Endothelial cell (in vitro differentiated cells): ENCODE measurements at regions not wholly inside any gene's neighbourhood (a gene's known extent, or its start where the extent isn't known, plus 50 kb on each side); places are given as distances from the start of the nearest gene placed in this dataset.

Experiments
- DNase-seq: peaks from one replicate; pipeline ENCODE4 v3.0.0; 2021; ENCODE audit warnings: low spot score
- H3K27ac Mint-ChIP-seq: one replicate; pipeline ENCODE4 v1.8.0; 2021; ENCODE audit warnings: mixed read lengths, inconsistent platforms; ENCODE audit not compliant: unreplicated experiment
- H3K27me3 Mint-ChIP-seq: one replicate; pipeline ENCODE4 v1.8.0; 2021; ENCODE audit warnings: mild to moderate bottlenecking, moderate library complexity, mixed read lengths, inconsistent platforms; ENCODE audit not compliant: unreplicated experiment
- H3K36me3 Mint-ChIP-seq: one replicate; pipeline ENCODE4 v1.8.0; 2021; ENCODE audit warnings: mild to moderate bottlenecking, low read depth, mixed read lengths, inconsistent platforms; ENCODE audit not compliant: unreplicated experiment
- H3K4me1 Mint-ChIP-seq: one replicate; pipeline ENCODE4 v1.8.0; 2021; ENCODE audit warnings: mild to moderate bottlenecking, mixed read lengths, inconsistent platforms; ENCODE audit not compliant: unreplicated experiment
- H3K4me3 Mint-ChIP-seq: one replicate; pipeline ENCODE4 v1.8.0; 2021; ENCODE audit warnings: mild to moderate bottlenecking, mixed read lengths, inconsistent platforms; ENCODE audit not compliant: unreplicated experiment
- H3K9me3 Mint-ChIP-seq: one replicate; pipeline ENCODE4 v1.8.0; 2021; ENCODE audit warnings: mixed read lengths, inconsistent platforms; ENCODE audit not compliant: unreplicated experiment
- TF ChIP-seq, protein P1 (sequence below): fragments of 200-600 bp; sonication (generic); IDR thresholded peaks from one replicate; pipeline ENCODE4 v1.5.0; 2021; ENCODE audit warnings: antibody characterized with exemption; ENCODE audit not compliant: unreplicated experiment

DNA sequence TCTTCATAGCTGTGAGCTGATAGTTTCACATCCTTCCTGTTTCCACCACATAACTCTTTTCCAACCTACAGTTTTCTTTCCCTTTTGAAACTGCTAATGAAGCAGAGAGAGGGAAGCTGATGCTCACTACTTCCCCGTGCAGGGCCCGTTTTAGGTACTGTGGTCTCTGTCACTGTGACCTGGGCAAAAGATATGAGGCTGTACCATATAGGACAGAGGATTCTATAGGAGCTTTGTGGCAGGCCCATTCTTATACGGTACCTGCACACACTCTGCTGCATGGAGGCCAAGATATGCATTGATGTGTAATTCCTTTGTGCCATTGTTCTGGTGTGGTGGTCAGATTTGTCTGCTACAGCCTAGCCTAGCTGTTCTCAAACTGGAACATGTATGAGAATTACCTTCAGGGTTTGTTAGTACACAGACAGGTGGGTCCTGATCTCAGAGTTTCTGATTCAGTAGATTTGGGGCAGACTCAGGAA, 577.3 kb downstream of the LMO7 start:
- no peaks in the 10 kb centered on the region for H3K36me3 Mint-ChIP-seq
- peaks cover 10% of the 10 kb centered on the region for H3K4me1 Mint-ChIP-seq
- no peak for DNase-seq
- TF ChIP-seq, protein P1, sequence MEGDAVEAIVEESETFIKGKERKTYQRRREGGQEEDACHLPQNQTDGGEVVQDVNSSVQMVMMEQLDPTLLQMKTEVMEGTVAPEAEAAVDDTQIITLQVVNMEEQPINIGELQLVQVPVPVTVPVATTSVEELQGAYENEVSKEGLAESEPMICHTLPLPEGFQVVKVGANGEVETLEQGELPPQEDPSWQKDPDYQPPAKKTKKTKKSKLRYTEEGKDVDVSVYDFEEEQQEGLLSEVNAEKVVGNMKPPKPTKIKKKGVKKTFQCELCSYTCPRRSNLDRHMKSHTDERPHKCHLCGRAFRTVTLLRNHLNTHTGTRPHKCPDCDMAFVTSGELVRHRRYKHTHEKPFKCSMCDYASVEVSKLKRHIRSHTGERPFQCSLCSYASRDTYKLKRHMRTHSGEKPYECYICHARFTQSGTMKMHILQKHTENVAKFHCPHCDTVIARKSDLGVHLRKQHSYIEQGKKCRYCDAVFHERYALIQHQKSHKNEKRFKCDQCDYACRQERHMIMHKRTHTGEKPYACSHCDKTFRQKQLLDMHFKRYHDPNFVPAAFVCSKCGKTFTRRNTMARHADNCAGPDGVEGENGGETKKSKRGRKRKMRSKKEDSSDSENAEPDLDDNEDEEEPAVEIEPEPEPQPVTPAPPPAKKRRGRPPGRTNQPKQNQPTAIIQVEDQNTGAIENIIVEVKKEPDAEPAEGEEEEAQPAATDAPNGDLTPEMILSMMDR: no peak
- no peaks in the 10 kb centered on the region for H3K27me3 Mint-ChIP-seq
- H3K27ac Mint-ChIP-seq: no peak overlapping the region
- no peaks in the 10 kb centered on the region for H3K9me3 Mint-ChIP-seq
- no peak overlapping the region for H3K4me3 Mint-ChIP-seq

DNA sequence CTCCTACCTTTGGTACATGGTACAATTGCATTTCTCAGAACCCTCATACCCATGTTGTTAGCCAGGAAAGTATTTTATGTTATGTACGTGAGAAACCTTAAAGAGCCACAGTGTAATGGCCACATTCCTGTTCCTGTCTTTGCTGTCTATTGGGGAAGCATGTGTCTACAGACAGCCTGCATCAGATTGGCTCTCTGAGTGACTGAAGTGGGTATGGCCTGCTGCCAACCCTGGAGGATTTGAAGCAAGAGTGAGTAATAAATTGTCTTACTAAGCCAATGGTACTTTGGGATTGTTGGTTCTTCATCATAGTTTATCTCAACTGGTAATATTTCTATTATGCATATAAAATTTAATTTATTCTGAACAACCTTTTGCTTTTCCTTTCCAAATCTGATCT, 574.1 kb downstream of the LMO7 start:
- TF ChIP-seq, protein P1: no peak
- H3K27me3 Mint-ChIP-seq: no peaks in the 10 kb centered on the region
- DNase-seq: no peak
- no peaks in the 10 kb centered on the region for H3K9me3 Mint-ChIP-seq
- H3K4me3 Mint-ChIP-seq: no peak overlapping the region
- H3K4me1 Mint-ChIP-seq: peaks cover 10% of the 10 kb centered on the region
- no peaks in the 10 kb centered on the region for H3K36me3 Mint-ChIP-seq
- no peak overlapping the region for H3K27ac Mint-ChIP-seq

DNA sequence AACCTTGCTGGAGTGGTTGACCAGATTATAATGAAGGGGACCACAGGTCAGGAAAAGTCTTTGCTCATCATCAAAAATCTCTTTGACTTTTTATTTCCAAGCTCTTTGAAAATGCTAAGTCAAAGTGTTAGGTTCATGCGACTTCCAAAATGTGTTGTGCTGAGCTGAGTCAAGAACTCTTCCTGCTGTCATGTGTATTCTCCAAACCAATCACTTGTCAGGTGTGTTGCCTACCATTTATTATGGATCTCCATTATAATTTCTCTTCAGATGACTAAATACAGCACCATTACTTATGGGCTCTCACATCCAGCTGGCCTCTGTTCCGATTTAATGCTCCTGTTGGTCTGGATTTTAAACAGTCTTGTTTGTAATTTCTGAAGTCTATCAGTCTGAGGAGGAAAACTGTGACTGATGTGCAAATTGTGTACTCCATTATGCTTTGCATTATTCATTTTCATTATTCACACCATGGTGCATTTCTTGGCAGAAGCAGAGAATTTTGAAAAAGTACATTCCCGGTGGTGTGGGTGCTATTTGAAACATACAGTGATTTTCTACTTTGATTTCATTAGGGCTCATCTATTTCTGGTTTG, 562.5 kb downstream of the LMO7 start:
- Mint-ChIP-seq H3K36me3 (no peaks in the 10 kb centered on the region), H3K9me3 (no peaks in the 10 kb centered on the region), H3K4me3 (no peak overlapping the region), H3K27ac (no peak overlapping the region), H3K4me1 (no peaks in the 10 kb centered on the region), H3K27me3 (no peaks in the 10 kb centered on the region)
- DNase-seq: no peak
- TF ChIP-seq, protein P1: no peak

DNA sequence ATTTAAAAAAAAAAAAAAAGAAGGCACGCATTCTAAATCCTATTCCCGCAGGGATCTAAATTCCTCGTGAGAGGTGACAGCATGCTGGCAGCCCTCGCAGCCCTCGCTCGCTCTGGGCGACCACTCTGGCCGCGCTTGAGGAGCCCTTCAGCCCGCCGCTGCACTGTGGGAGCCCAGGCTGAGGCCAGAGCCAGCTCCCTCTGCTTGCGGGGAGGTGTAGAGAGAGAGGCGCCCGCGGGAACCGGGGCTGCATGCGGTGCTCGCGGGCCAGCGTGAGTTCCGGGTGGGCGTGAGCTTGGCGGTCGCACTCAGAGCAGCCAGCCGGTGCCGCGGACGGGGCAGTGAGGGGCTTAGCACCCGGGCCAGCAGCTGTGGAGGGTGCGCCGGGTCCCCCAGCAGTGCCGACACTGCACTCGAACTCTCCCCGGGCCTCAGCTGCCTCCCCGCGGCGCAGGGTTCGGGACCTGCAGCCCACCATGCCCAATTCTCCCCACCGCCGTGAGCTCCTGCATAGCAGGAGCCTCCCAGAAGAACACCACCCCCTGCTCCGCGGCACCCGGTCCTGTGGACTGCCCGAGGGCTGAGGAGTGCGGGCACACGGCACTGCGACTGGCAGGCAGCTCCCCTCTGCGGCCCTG, 553.9 kb downstream of the LMO7 start:
- Mint-ChIP-seq H3K4me1 (no peaks in the 10 kb centered on the region), H3K36me3 (no peaks in the 10 kb centered on the region), H3K4me3 (no peak overlapping the region), H3K9me3 (no peaks in the 10 kb centered on the region), H3K27me3 (peaks cover 3% of the 10 kb centered on the region), H3K27ac (no peak overlapping the region)
- TF ChIP-seq, protein P1: no peak
- DNase-seq: no peak

DNA sequence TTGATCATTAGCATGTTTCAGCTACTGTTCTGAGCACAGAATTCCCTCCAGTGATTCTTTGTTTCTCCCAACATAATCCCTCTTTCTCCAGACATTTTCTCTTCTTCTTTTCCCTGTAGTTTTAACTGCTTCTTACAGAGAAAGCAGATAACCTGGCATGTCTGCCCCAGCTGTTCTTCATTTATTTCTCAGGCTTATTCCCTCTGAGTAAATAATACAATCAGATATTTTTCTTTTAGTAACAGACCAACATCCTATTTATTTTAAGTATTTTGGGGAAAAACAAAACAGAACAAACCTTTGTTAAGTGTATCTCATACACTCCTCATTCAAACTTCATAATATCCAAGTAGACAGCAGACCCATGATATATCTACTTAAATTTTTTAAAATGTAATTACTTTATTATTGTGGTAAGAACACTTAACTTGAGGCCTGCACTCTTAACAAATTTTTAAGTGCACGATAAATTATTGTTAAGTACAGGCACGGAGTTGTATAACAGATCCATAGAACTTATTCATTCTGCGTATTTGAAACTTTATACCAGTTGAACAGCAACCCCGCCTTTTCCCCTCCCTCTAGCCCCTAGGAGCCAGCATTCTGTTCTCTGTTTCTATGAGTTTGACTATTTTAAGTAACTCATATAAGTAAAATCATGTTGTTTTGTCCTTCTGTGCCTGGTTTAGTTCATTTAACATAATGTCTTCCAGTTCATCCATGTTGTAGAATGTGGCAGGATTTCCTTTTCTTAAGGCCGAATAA, 540.0 kb downstream of the LMO7 start:
- no peaks in the 10 kb centered on the region for H3K9me3 Mint-ChIP-seq
- TF ChIP-seq, protein P1: no peak

More for the DNA sequence above, 540.0 kb downstream of the LMO7 start:
- DNase-seq: no peak
- Mint-ChIP-seq H3K27me3 (no peaks in the 10 kb centered on the region), H3K4me3 (no peak overlapping the region), H3K27ac (no peak overlapping the region), H3K4me1 (no peaks in the 10 kb centered on the region), H3K36me3 (no peaks in the 10 kb centered on the region)
